HUES48 (cell line): ENCODE measurements at regions not wholly inside any gene's neighbourhood (a gene's known extent, or its start where the extent isn't known, plus 50 kb on each side); places are given as distances from the start of the nearest gene placed in this dataset.
"Not testable (repeated sequence)": the region's sequence is repeated elsewhere in the genome, so short reads cannot be mapped to it uniquely, and the experiment has no call there.

Experiments used
- H3K27ac ChIP-seq: one replicate; pipeline ENCODE4 v1.7.0; 2013; ENCODE audit warnings: low read depth, low read length, inconsistent platforms
- H3K27me3 ChIP-seq: 2 replicates; pipeline ENCODE4 v1.6.1; 2013; ENCODE audit warnings: mild to moderate bottlenecking, low read length; ENCODE audit not compliant: control insufficient read depth, insufficient read depth
- H3K36me3 ChIP-seq: 2 replicates; pipeline ENCODE4 v1.6.1; 2013; ENCODE audit warnings: low read length; ENCODE audit not compliant: control insufficient read depth, insufficient read depth
- H3K4me1 ChIP-seq: 2 replicates; pipeline ENCODE4 v1.6.1; 2013; ENCODE audit warnings: mild to moderate bottlenecking, low read length; ENCODE audit not compliant: control insufficient read depth, insufficient read depth
- H3K4me3 ChIP-seq: 2 replicates; pipeline ENCODE4 v1.5.1; 2013; ENCODE audit warnings: mild to moderate bottlenecking, low read depth, low read length
- H3K9ac ChIP-seq: 2 replicates; pipeline ENCODE4 v1.6.1; 2013; ENCODE audit warnings: mild to moderate bottlenecking, low read depth, low read length, moderate library complexity
- H3K9me3 ChIP-seq: 2 replicates; pipeline ENCODE4 v1.6.1; 2013; ENCODE audit warnings: low read length; ENCODE audit not compliant: control insufficient read depth, insufficient read depth

DNA sequence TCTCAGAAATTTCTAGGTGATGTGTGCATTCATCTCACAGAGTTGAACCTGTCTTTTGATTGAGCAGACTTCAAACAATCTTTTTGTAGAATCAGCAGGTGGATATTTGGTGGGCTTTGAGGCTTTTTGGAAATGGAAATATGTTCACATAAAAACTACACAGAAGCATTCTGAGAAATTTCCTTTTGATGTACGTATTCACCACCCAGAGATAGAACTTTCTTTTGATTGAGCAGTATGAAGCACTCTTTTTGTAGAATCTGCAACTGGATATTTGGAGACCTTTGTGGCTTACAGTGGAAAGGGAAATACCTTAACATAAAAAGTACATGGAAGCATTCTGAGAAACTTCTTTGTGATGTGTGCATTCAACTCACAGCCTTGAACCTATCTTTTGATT, 3515.0 kb downstream of the GOLGA6L6 start:
- no peaks in the 10 kb centered on the region for H3K36me3 ChIP-seq
- H3K27me3 ChIP-seq: no peaks in the 10 kb centered on the region
- no peak overlapping the region for H3K27ac ChIP-seq
- no peaks in the 10 kb centered on the region for H3K4me1 ChIP-seq
- H3K4me3 ChIP-seq: no peak overlapping the region
- H3K9me3 ChIP-seq: peaks cover 61% of the 10 kb centered on the region
- H3K9ac ChIP-seq: no peak overlapping the region

DNA sequence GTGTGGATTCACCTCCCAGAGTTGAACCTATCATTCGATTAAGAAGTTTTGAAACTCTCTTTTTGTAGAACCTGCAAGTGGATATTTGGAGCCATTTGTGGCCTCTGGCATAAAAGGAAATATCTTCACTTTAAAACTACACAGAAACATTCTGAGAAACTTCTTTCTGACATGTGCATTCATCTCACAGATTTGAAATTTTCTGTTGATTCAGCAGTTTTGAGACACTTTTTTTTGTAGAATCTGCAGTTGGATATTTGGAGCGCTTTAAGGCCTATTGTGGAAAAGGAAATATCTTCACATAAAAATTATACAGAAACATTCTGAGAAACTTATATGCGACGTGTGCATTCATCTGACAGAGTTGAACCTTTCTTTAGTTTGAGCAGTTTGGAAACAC, 3519.6 kb downstream of the GOLGA6L6 start:
- H3K27me3 ChIP-seq, H3K27ac ChIP-seq, H3K9ac ChIP-seq, H3K4me1 ChIP-seq, H3K36me3 ChIP-seq, H3K4me3 ChIP-seq: not testable (repeated sequence)
- peaks cover 55% of the 10 kb centered on the region for H3K9me3 ChIP-seq
